Vagina (tissue), 2 donors: ENCODE measurements at regions not wholly inside any gene's neighbourhood (a gene's known extent, or its start where the extent isn't known, plus 50 kb on each side); places are given as distances from the start of the nearest gene placed in this dataset.

ENCODE experiments used
- POLR2A ChIP-seq, 2 donors: fragments of 450-650 bp; IDR thresholded peaks; one replicate each; pipeline ENCODE4 v1.6.1; 2017; ENCODE audit warnings: antibody characterized with exemption in 2 of 2, mild to moderate bottlenecking in 2 of 2, moderate library complexity in 2 of 2
- POLR2AphosphoS5 ChIP-seq, 2 donors: sonication (generic); formaldehyde crosslinking; IDR thresholded peaks; one replicate each; pipeline ENCODE4 v1.9.0; 2017; ENCODE audit warnings: antibody characterized with exemption in 2 of 2, mild to moderate bottlenecking in 2 of 2, low read depth in 1 of 2; ENCODE audit not compliant: insufficient read depth in 1 of 2
- TF ChIP-seq, protein P1 (sequence below), 3 experiments: fragments of 450-650 bp in 2 of 3; fragments of 200-600 bp in 1 of 3; sonication (generic) in 1 of 3; IDR thresholded peaks; one replicate each; pipeline ENCODE4 v1.5.1; 2017 to 2019; ENCODE audit warnings: antibody characterized with exemption in 3 of 3, mild to moderate bottlenecking in 2 of 3, moderate library complexity in 2 of 3

DNA sequence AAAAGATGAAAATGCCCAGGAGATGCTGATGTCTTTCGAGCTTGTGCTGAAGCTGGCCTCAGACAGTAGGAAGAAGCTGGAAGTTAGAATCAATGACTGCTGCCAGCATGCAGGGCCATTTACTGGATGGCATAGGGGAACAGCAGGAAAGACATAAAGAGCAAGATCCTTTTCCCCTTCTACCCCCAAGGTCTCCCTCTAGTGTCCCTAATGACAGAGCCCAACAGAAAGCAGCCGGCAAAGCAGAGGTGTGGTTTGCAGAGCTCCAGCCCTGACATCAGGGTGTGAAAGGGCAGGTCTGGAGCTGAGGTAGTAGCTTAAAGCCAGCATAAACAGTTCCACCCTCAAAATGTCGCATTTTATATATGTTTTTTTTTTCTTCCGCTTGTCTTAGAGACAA lies 1560.7 kb upstream of the TMEM132C start:
- TF ChIP-seq, protein P1, sequence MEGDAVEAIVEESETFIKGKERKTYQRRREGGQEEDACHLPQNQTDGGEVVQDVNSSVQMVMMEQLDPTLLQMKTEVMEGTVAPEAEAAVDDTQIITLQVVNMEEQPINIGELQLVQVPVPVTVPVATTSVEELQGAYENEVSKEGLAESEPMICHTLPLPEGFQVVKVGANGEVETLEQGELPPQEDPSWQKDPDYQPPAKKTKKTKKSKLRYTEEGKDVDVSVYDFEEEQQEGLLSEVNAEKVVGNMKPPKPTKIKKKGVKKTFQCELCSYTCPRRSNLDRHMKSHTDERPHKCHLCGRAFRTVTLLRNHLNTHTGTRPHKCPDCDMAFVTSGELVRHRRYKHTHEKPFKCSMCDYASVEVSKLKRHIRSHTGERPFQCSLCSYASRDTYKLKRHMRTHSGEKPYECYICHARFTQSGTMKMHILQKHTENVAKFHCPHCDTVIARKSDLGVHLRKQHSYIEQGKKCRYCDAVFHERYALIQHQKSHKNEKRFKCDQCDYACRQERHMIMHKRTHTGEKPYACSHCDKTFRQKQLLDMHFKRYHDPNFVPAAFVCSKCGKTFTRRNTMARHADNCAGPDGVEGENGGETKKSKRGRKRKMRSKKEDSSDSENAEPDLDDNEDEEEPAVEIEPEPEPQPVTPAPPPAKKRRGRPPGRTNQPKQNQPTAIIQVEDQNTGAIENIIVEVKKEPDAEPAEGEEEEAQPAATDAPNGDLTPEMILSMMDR (IDR thresholded peaks at IDR 0.05), result no peak
- TF ChIP-seq POLR2A (IDR thresholded peaks at IDR 0.05), result no peak
- TF ChIP-seq POLR2AphosphoS5 (IDR thresholded peaks at IDR 0.05; ENCODE audit: insufficient read depth in 1 of 2, low read depth in 1 of 2), result no peak
